ENCODE measurements at regions not wholly inside any gene's neighbourhood (a gene's known extent, or its start where the extent isn't known, plus 50 kb on each side); places are given as distances from the start of the nearest gene placed in this dataset.

- TF ChIP-seq CTCF (IDR thresholded peaks at IDR 0.05; ENCODE audit: insufficient read depth, low read depth, low read length): no peak
- no peak overlapping the region for H3K4me3 ChIP-seq (ENCODE audit: low read depth, low read length)
- DNase-seq (ENCODE audit: low read depth): no peak
Measured at GRCh38 chr4:59243038-59243437, 1957.1 kb upstream of the ADGRL3 start.

- DNase-seq (ENCODE audit: low read depth): no peak
- no peak for TF ChIP-seq CTCF (IDR thresholded peaks at IDR 0.05; ENCODE audit: insufficient read depth, low read depth, low read length)
- no peak overlapping the region for H3K4me3 ChIP-seq (ENCODE audit: low read depth, low read length)
Measured at GRCh38 chr4:59247032-59247431, 1953.1 kb upstream of the ADGRL3 start.

GRCh38 chr4:59248313-59248712 lies 1951.8 kb upstream of the ADGRL3 start:
- H3K4me3 ChIP-seq (ENCODE audit: low read depth, low read length): no peak overlapping the region
- no peak for TF ChIP-seq CTCF (IDR thresholded peaks at IDR 0.05; ENCODE audit: insufficient read depth, low read depth, low read length)
- no peak for DNase-seq (ENCODE audit: low read depth)

- H3K4me3 ChIP-seq (ENCODE audit: low read depth, low read length): no peak overlapping the region
- no peak for TF ChIP-seq CTCF (IDR thresholded peaks at IDR 0.05; ENCODE audit: insufficient read depth, low read depth, low read length)
- DNase-seq (ENCODE audit: low read depth): no peak
Measured at GRCh38 chr4:59249110-59249509, 1951.0 kb upstream of the ADGRL3 start.

GRCh38 chr4:59258002-59258401 lies 1942.1 kb upstream of the ADGRL3 start:
- DNase-seq (ENCODE audit: low read depth): no peak
- H3K4me3 ChIP-seq (ENCODE audit: low read depth, low read length): no peak overlapping the region
- no peak for TF ChIP-seq CTCF (IDR thresholded peaks at IDR 0.05; ENCODE audit: insufficient read depth, low read depth, low read length)

- H3K4me3 ChIP-seq (ENCODE audit: low read depth, low read length): no peak overlapping the region
- DNase-seq (ENCODE audit: low read depth): no peak
- TF ChIP-seq CTCF (IDR thresholded peaks at IDR 0.05; ENCODE audit: insufficient read depth, low read depth, low read length): no peak
Measured at GRCh38 chr4:59307609-59308008, 1892.5 kb upstream of the ADGRL3 start.

GRCh38 chr4:59314637-59315036 lies 1885.5 kb upstream of the ADGRL3 start:
- H3K4me3 ChIP-seq (ENCODE audit: low read depth, low read length): no peak overlapping the region
- DNase-seq (ENCODE audit: low read depth): no peak
- TF ChIP-seq CTCF (IDR thresholded peaks at IDR 0.05; ENCODE audit: insufficient read depth, low read depth, low read length): no peak

All from fibroblast of villous mesenchyme (primary cell).